ENCODE measurements at regions not wholly inside any gene's neighbourhood (a gene's known extent, or its start where the extent isn't known, plus 50 kb on each side); places are given as distances from the start of the nearest gene placed in this dataset.

DNA sequence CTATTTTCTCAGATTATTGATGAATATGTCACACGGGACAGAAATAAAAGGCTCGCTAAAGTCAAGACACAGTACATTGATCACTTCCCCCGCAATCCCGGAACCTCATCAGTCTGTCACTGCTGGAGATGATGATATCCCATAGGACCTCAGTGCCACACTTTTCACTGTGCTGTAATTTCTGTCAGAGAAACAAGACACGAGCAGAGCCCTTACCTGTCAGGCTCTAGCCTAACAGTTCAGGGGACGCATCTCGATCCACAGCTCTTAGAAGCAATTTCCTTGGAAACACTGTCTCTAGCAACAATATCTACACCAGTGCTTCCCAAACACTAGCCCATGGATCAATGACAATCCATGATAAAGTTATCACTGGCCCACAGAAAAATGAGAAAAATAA lies 140.0 kb downstream of the GRIN2B start:
- no peak for DNase-seq (ENCODE audit: low spot score)

DNA sequence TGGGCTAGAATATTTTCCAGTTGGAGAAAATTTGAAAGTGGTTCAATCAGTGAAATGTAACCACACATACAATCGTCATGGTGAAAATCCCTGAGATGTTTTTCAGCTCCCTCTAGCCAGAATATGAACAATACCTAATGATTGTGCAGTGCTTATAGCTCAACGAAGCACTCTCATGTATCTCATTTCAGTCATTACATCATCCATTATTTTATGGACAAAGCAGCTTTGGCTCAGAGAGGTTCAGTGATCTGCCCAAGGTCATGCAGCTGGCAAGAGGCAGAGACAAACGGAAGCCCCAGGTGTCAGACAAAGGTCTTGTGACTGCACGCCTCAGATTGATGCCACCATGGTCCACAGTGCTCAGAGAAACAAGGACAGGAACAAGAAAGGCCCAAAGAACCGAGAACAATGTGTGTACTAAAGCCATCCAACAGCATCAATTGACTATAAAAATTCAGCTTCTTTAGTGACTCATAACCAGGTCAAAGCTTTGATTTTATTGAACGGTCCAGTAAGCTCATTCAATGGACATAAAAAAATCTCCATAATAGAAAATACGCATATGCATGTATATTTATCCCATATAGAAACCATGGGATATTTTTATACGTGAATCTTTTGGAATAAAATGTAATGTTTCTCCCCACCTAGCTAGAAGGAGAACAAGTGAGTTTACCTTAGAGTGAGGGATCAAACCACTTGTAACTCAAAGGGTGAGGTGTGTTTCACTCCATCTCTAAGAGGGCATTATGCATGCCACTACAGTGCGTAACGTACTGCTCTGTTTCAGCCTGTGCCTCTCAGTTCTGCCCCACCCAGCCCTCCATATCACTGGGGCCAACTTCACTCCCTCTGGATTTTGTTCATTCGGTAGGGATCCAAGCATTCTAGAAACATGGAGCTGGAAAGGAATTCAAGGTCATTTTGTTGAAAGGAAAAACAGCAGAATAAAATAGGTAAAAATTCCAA lies 141.8 kb downstream of the GRIN2B start:
- no peak for DNase-seq (ENCODE audit: low spot score)

DNA sequence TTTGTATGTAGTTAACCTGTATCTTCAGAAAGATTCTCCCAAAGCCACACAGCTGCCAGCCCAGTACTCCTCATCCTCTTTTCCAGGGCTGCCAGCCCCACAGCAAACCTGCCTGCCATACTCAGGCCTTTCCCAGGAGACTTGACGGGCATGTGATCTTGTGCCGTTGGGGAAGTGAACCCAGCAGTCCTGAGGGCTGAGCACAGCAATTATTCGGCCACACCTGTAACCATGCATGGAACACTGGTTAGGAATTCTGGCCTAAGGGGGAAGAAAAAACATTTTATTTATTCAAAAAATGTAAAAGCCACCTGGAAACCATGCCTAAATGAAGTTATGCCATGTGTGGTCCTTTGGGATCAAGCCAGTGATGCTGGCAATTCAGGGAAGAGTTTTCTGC lies 145.3 kb downstream of the GRIN2B start:
- DNase-seq (ENCODE audit: low spot score), result no peak

DNA sequence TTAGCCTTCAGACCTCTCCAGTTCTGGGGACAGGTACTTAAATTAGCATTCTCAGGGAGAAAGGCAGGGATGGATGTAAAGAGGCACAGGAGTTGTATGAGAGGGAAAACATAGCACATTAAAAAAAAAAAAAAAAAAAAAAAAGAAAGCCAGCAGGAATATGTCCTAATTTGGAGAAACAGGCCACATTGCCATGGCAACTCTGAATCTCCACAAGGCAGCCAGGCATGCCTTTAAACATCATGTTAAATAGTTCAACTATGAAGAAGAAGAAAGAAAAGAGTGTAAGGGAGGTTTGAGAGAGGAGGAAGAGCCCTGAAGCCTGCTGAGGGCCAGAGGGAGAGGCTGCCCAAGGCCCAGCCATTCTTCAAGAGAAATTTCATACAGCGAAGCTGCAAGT lies 145.8 kb downstream of the GRIN2B start:
- DNase-seq (ENCODE audit: low spot score), result no peak

DNA sequence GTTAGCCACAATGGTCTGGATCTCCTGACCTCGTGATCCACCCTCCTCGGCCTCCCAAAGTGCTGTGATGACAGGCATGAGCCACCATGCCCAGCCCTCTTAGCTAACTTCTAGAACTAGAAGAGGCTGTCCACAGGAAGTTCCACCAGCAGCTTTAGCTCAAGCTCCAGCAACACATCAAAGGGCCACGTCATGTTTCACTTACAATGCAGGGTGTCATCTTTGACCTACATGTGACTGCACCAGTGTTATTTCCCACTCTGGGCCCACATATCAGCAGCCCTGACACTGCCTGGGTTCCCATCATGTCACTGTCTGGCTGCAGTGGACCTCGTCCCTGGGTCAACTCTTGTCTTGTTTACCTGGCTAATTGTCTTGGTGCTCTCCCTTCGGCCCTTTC lies 147.2 kb downstream of the GRIN2B start:
- no peak for DNase-seq (ENCODE audit: low spot score)

DNA sequence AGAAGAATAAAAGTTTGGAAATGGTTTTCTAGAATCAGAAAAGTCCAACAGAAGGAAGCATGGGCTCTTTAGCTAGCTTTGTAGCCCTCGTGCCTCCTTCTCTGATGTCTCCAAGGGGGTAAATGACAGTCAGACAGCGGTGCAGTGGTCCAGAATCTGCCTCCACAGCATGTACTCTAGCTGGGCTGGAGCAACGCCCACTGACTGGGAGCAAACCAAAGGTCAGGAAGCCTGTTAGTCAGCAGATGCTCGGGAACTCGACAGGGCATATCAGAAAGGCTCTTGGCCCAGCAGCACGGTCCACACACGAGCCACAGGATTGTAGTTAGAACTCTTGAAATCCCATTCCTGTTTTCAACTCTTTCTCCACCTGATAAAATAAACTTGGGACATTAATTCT lies 164.3 kb downstream of the GRIN2B start:
- no peak for DNase-seq (ENCODE audit: low spot score)

DNA sequence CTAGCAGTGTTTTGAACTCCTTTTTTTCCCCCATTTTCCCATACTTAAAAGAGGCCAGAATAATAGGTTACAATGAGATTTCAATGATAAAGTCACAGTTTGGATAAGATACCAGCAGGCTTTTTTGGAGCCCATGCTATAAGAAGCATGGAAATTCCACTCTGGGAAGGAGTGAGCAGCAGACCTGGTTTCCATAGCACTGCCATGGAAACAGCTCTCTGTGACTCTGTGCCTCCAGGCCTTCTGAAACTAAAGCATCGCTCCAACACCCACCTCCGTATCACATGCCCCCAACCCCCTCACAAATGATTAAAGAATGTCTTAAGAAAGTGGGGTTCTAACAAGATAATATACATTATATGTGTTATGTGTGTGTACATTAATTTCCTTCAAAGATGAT lies 165.0 kb downstream of the GRIN2B start:
- no peak for DNase-seq (ENCODE audit: low spot score)

GRCh38 chr12:13812168-13812567 lies 169.2 kb downstream of the GRIN2B start:
- no peak for DNase-seq (ENCODE audit: low spot score)

GRCh38 chr12:13811061-13811460 lies 170.3 kb downstream of the GRIN2B start:
- no peak for DNase-seq (ENCODE audit: low spot score)

DNA sequence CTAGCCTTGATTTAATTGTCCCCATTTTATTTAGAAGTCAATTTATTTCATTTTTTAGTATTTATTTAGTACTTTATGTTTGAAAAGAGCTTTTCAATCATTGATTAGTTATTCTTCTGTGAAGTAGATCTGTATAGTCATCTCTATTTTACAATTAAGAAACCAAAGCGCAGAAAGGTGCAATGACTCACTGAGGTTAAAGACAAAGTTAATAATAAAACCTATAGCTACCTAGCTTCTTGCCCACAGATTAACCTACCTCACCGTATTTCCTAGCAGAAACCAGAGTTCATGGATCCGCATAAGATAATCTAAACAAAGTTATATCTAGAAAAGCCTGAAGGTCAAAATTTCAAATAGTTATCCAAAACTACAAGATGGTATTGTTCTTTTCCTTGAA lies 176.4 kb downstream of the GRIN2B start:
- no peak for DNase-seq (ENCODE audit: low spot score)

GRCh38 chr12:13801543-13801942 lies 179.9 kb downstream of the GRIN2B start:
- no peak for DNase-seq (ENCODE audit: low spot score)

DNA sequence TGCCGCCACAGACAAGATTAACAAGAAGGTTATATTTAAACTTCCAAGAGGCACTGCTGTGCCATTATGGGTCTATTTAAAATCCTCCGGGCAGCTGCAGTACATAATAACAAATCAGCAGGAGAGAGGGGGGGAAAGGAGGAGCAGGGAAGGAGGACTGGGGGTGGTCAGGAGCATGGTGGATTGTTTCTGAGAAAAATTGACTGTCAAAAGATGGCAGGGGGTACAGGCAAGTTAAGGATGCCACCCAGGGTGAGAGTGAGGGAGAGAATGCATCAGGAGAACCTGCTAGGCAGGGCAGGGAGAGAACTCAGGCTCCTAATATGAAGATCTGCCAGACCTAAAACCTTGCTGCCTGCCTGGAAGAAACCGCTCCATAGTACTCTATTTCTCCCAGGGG lies 181.8 kb downstream of the GRIN2B start:
- no peak for DNase-seq (ENCODE audit: low spot score)

DNA sequence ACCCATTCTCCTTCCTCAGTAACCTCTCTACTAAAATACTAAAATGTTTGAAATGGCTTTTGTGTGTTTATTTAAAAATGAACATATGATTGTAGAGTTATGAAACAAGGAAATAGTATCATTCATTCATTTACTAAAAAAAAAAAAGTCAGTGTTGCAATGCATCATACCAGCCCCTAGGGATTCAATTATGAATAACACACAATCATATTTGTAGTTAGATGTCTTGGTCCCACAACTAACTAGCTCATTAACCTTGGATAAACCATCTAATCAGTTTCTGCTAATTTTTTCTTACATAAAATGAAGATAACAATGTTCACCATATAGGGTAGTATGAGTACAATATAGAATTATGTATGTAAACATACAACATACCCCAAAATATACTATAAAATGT lies 183.2 kb downstream of the GRIN2B start:
- no peak for DNase-seq (ENCODE audit: low spot score)

DNA sequence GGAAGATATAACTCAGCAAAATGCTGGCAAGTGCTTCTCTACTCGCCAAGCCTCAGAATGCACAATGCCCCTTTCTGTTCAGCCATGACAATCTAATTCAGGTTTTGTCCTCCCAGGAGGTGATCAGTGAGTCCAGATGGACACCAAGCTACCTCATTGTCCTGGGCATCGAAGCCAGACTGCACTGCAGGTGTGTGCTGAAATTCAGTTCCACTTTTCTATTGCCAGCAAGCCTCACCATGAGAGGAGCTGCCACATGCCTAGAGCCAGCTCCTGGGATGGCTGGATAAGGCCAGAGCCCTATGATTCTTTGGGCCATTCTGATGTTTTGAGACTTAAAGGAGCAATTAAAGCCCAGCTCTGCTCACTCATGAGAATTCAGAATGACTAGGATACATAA lies 186.7 kb downstream of the GRIN2B start:
- no peak for DNase-seq (ENCODE audit: low spot score)

GRCh38 chr12:13790317-13790716 lies 191.1 kb downstream of the GRIN2B start:
- no peak for DNase-seq (ENCODE audit: low spot score)

DNA sequence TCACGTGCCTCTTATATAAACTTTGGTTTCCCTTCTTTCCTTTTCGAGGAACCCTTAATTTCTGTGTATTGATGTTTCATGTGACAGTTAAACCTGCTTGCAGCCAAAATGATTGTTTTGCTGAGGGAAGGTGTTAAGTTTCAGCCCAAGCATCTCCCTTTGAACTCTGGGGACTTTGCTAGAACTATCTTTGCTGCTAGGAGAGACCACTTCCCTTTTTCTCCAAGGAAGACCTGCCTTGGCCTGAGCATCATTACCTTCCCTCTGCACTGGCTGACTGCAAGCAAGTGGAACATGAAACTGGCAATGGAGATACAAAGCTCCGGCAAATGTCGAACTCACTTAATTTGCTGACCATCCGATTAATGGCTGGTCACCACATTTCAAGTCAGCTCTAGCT lies 192.8 kb downstream of the GRIN2B start:
- DNase-seq (ENCODE audit: low spot score), result no peak

GRCh38 chr12:13786646-13787045 lies 194.8 kb downstream of the GRIN2B start:
- no peak for DNase-seq (ENCODE audit: low spot score)

DNA sequence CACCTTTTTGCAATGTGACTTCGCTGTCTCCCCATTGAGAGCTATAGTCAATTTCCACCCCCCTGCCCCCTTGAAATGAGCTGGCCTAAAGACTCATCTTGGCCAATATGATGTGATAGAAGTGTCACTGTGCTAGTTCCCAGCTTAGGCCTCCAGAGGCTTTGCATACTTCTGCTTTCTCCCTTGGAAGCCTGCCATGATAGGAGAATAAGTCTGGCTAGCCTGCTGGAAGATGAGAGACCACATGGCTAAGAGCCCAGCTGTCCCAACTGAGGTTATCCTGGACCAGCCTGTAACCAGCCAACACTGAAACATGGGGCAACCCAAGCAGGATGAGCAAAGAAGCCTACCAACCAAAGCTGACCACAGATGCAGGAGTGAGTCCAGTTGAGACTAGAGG lies 196.9 kb downstream of the GRIN2B start:
- no peak for DNase-seq (ENCODE audit: low spot score)

DNA sequence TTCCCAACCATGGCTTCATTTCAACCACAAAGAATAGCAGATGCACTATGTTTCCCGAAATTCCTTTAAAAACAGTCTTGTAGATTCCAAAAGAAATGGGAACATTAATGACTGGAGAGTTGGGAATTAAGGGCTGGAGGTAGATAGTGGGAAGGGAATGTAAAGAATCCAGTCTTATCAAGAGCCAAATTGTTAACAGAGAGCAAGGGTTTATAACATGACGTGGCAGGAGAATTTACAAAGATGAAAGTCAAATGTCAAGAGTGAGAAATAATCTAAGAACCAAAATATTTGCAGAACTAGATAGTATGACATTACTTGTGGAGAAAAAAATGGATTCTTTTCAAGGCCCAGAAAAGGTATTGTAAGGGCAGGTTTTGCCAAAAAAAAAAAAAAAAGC lies 200.9 kb downstream of the GRIN2B start:
- no peak for DNase-seq (ENCODE audit: low spot score)

- no peak for DNase-seq (ENCODE audit: low spot score)
These were observed 204.0 kb downstream of the GRIN2B start for GRCh38 chr12:13777374-13777773.

GRCh38 chr12:13772264-13772663 lies 209.1 kb downstream of the GRIN2B start:
- no peak for DNase-seq (ENCODE audit: low spot score)

GRCh38 chr12:13770576-13770975 lies 210.8 kb downstream of the GRIN2B start:
- no peak for DNase-seq (ENCODE audit: low spot score)

GRCh38 chr12:13769966-13770365 lies 211.4 kb downstream of the GRIN2B start:
- no peak for DNase-seq (ENCODE audit: low spot score)

DNA sequence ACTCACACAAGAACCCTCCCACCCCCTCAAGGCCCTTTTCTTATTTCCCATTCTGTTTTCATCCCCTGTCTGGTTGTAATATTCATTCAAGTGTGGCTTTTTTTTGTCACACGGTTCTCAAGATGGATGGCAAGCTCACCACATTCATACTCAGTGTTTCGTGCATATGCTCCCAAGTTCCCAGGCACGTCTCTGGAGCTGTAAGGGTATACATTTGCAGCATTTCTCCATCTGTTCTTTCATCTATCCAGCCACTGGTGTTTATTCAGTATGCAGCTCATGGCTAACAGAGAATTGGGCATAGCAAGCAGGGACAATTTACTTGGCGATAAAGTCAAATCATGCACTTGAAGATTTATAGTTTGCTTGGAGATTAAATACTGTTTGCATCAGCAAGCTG lies 212.1 kb downstream of the GRIN2B start:
- no peak for DNase-seq (ENCODE audit: low spot score)

Measured in HuH-7 (cell line).